HepG2 (cell line): ENCODE measurements at regions not wholly inside any gene's neighbourhood (a gene's known extent, or its start where the extent isn't known, plus 50 kb on each side); places are given as distances from the start of the nearest gene placed in this dataset.

ENCODE experiments used
- ATAC-seq: fragments of 200-7000 bp; cut with Tn5 transposase; 3 replicates; pipeline ENCODE4 v1.9.1; 2020; ENCODE audit warnings: mild to moderate bottlenecking, moderate library complexity
- BruUV-seq: library from RNA; stranded (reverse); fragments of 400-500 nt; replicated peaks from 2 replicates; lab custom pipeline; 2021; lab: Mats Ljungman, UMichigan
- CTCF ChIA-PET: fragments of 300-600 bp; formaldehyde crosslinking; extraction: SDS; loops from one replicate; lab custom pipeline; 2021; ENCODE audit warnings: low total read pairs, inconsistent platforms, low intra/inter-chr PET ratio; lab: Yijun Ruan, JAX
- POLR2A ChIA-PET: fragments of 350-600 bp; sonication (Branson Sonifier 250); formaldehyde crosslinking; loops from one replicate; lab custom pipeline; 2020; ENCODE audit warnings: antibody characterized with exemption, inconsistent platforms; lab: Yijun Ruan, JAX
- DNase-seq: peaks from one replicate; pipeline ENCODE4 v3.0.0-alpha.2; 2015; ENCODE audit warnings: low spot score
- FAIRE-seq: peaks from 3 replicates; lab custom pipeline; 2011; peaks lifted over from hg19 to GRCh38; lab: Jason Lieb, UNC
- H2AFZ ChIP-seq: one replicate; pipeline ENCODE4 v1.6.1; 2011; ENCODE audit warnings: low read length, inconsistent platforms
- H3K27ac ChIP-seq: fragments of 300-600 bp; 3 replicates; pipeline ENCODE4 v1.8.0; 2011; ENCODE audit warnings: mixed run types, mild to moderate bottlenecking, mixed read lengths, low read length, inconsistent platforms; ENCODE audit not compliant: insufficient read depth; ENCODE audit errors: extremely low read length
- H3K27me3 ChIP-seq, 2 experiments: fragments of 200-600 bp in 1 of 2; 2 replicates in 1 of 2; 3 replicates in 1 of 2; pipeline versions ENCODE4 v1.6.0 to v1.8.0; 2011; ENCODE audit warnings: low read length in 2 of 2, mild to moderate bottlenecking in 2 of 2, moderate library complexity in 2 of 2, inconsistent platforms in 1 of 2; ENCODE audit not compliant: insufficient read depth in 2 of 2, control insufficient read depth in 1 of 2
- H3K36me3 ChIP-seq, 2 experiments: fragments of 200-600 bp in 1 of 2; replicated peaks in 1 of 2; 2 replicates in 1 of 2; 3 replicates in 1 of 2; pipeline versions ENCODE4 v1.5.1 to v1.8.0; 2011; ENCODE audit warnings: low read length in 2 of 2, inconsistent platforms in 1 of 2; ENCODE audit not compliant: insufficient read depth in 2 of 2, control insufficient read depth in 1 of 2
- H3K4me1 ChIP-seq: 2 replicates; pipeline ENCODE4 v1.5.1; 2012; ENCODE audit warnings: low read length, inconsistent platforms; ENCODE audit not compliant: insufficient read depth
- H3K4me2 ChIP-seq: 2 replicates; pipeline ENCODE4 v1.6.0; 2011; ENCODE audit warnings: low read depth, low read length, inconsistent platforms
- H3K4me3 ChIP-seq, 3 experiments: fragments of 200-600 bp in 1 of 3; sonication (generic), shearing (Covaris generic) in 1 of 3; replicated peaks in 1 of 3; 2 replicates each; pipeline ENCODE4 v1.5.1; 2011 to 2016; ENCODE audit warnings: low read length in 3 of 3, inconsistent platforms in 2 of 3, low read depth in 2 of 3, mild to moderate bottlenecking in 2 of 3, control low read depth in 1 of 3, mixed read lengths in 1 of 3; ENCODE audit not compliant: insufficient read depth in 1 of 3
- H3K79me2 ChIP-seq: one replicate; pipeline ENCODE4 v1.6.1; 2011; ENCODE audit warnings: low read length, inconsistent platforms; ENCODE audit not compliant: insufficient read depth
- H3K9ac ChIP-seq: 2 replicates; pipeline ENCODE4 v1.6.0; 2011; ENCODE audit warnings: mild to moderate bottlenecking, low read depth, low read length, inconsistent platforms; ENCODE audit not compliant: insufficient read depth
- H3K9me3 ChIP-seq: 2 replicates; pipeline ENCODE4 v1.5.1; 2012; ENCODE audit warnings: mild to moderate bottlenecking, low read length
- H4K20me1 ChIP-seq: 2 replicates; pipeline ENCODE4 v1.6.0; 2011; ENCODE audit warnings: inconsistent platforms, mild to moderate bottlenecking, low read length, moderate library complexity; ENCODE audit not compliant: insufficient read depth
- AGO1 ChIP-seq: fragments of 200-400 bp; formaldehyde crosslinking; IDR thresholded peaks from 2 replicates; pipeline ENCODE4 v1.6.1; 2017; ENCODE audit warnings: mild to moderate bottlenecking, low read depth, low read length, moderate library complexity; ENCODE audit not compliant: poor library complexity, severe bottlenecking
- CHCHD3 ChIP-seq: sonication (generic); formaldehyde crosslinking; IDR thresholded peaks from 2 replicates; pipeline ENCODE4 v1.8.0; 2022; ENCODE audit warnings: mild to moderate bottlenecking, missing genetic modification reagents, moderate library complexity
- ETV5 ChIP-seq: IDR thresholded peaks from 2 replicates; pipeline ENCODE4 v1.6.1; 2018; ENCODE audit warnings: missing biosample characterization, missing genetic modification reagents, inconsistent platforms, borderline replicate concordance
- HNRNPUL1 ChIP-seq: fragments of 200-400 bp; formaldehyde crosslinking; IDR thresholded peaks from 2 replicates; pipeline ENCODE4 v1.6.1; 2017; ENCODE audit warnings: low read depth, mild to moderate bottlenecking, low read length, moderate library complexity
- MED13 ChIP-seq: sonication (generic); formaldehyde crosslinking; IDR thresholded peaks from 2 replicates; pipeline ENCODE4 v1.5.0; 2020; ENCODE audit warnings: missing genetic modification reagents
- NFKBIZ ChIP-seq: IDR thresholded peaks from 2 replicates; pipeline ENCODE4 v1.6.1; 2018; ENCODE audit warnings: missing genetic modification reagents, missing compliant biosample characterization
- PCBP2 ChIP-seq: fragments of 200-400 bp; formaldehyde crosslinking; optimal IDR thresholded peaks from 2 replicates; pipeline ENCODE3; 2018; ENCODE audit warnings: low read length, low read depth; ENCODE audit not compliant: poor library complexity, severe bottlenecking
- RFX5 ChIP-seq: IDR thresholded peaks from 2 replicates; pipeline ENCODE4 v1.6.1; 2011; ENCODE audit warnings: low read depth, low read length, improper control_type of control experiment
- SIX1 ChIP-seq: sonication (generic); formaldehyde crosslinking; IDR thresholded peaks from 2 replicates; pipeline ENCODE4 v1.4.0; 2020; ENCODE audit warnings: missing genetic modification reagents, borderline replicate concordance
- SMYD3 ChIP-seq: sonication (generic); formaldehyde crosslinking; IDR thresholded peaks from 2 replicates; pipeline ENCODE4 v1.8.1; 2023; ENCODE audit warnings: mild to moderate bottlenecking, missing genetic modification reagents
- TBP ChIP-seq: sonication (generic); formaldehyde crosslinking; IDR thresholded peaks from 2 replicates; pipeline ENCODE4 v1.5.0; 2020; ENCODE audit warnings: missing genetic modification reagents
- TMF1 ChIP-seq: sonication (generic); formaldehyde crosslinking; IDR thresholded peaks from 2 replicates; pipeline ENCODE4 v1.8.1; 2022; ENCODE audit warnings: low read depth, missing genetic modification reagents
- ZBTB3 ChIP-seq: sonication (generic); formaldehyde crosslinking; IDR thresholded peaks from 2 replicates; pipeline ENCODE4 v1.4.0; 2020; ENCODE audit warnings: low read depth, mild to moderate bottlenecking, moderate library complexity, missing genetic modification reagents, borderline replicate concordance
- ZNF33B ChIP-seq: sonication (generic); formaldehyde crosslinking; IDR thresholded peaks from 2 replicates; pipeline ENCODE4 v1.5.1; 2020; ENCODE audit warnings: mild to moderate bottlenecking, missing genetic modification reagents
- ZNF484 ChIP-seq: sonication (generic); formaldehyde crosslinking; IDR thresholded peaks from 2 replicates; pipeline ENCODE4 v1.5.1; 2020; ENCODE audit warnings: mild to moderate bottlenecking, low read depth, missing genetic modification reagents, borderline replicate concordance
- ZNF501 ChIP-seq: sonication (generic); formaldehyde crosslinking; IDR thresholded peaks from 2 replicates; pipeline ENCODE4 v1.5.1; 2020; ENCODE audit warnings: mild to moderate bottlenecking, moderate library complexity, missing genetic modification reagents
- ZNF530 ChIP-seq: sonication (generic); formaldehyde crosslinking; IDR thresholded peaks from 2 replicates; pipeline ENCODE4 v1.5.0; 2020; ENCODE audit warnings: low read depth, mild to moderate bottlenecking, missing genetic modification reagents
- ZNF709 ChIP-seq: sonication (generic); formaldehyde crosslinking; IDR thresholded peaks from 2 replicates; pipeline ENCODE4 v1.5.0; 2020; ENCODE audit warnings: mild to moderate bottlenecking, missing genetic modification reagents
- ZNF749 ChIP-seq: sonication (generic); formaldehyde crosslinking; IDR thresholded peaks from 2 replicates; pipeline ENCODE4 v1.8.0; 2022; ENCODE audit warnings: mild to moderate bottlenecking, missing genetic modification reagents, moderate library complexity, borderline replicate concordance
- WGBS: methylation state at CpG from one replicate; pipeline ENCODE4 v1.1.6; 2017; ENCODE audit warnings: low lambda C conversion rate; 5-methylcytosine and 5-hydroxymethylcytosine counted together
- in situ Hi-C: cut with HindIII; loops from 2 replicates; pipeline ENCODE4 v1.10.0; 2017; ENCODE audit warnings: low pct_unique_long_range_greater_than_20kb; ENCODE audit not compliant: extremely low pct_ligation_motif_present
- intact Hi-C: fragments of 100-400 bp; cut with micrococcal nuclease; formaldehyde crosslinking; loops from one replicate; pipeline ENCODE4 v1.10.0; 2022; ENCODE audit not compliant: unreplicated experiment
- TF ChIP-seq, protein P1 (sequence below): sonication (generic); formaldehyde crosslinking; conservative IDR thresholded peaks from 2 replicates; pipeline ENCODE4 v1.5.0; 2020; ENCODE audit warnings: missing genetic modification reagents

DNA sequence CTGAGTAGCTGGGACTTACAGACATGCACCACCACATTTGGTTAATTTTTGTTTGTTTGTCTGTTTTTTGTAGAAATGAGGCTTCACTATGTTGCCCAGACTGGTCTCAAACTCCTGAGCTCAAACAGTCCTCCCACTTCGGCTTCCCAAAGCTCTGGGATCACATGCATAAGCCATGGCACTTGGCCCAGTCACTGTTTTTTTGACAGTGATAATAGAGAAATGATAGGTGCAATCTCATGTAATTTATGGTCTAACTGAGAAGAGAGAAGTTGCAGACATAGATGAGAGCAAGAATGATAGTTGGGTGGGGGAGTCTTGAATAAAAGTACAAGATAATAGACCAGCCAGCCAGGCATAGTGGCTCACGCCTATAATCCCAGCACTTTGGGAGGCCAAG, 89.7 kb upstream of the TNRC6A start:
- in situ Hi-C loops: no loop called here
- intact Hi-C loops: no loop called here
- WGBS: 47% methylated on average over 2 of the region's 2 CpGs

DNA sequence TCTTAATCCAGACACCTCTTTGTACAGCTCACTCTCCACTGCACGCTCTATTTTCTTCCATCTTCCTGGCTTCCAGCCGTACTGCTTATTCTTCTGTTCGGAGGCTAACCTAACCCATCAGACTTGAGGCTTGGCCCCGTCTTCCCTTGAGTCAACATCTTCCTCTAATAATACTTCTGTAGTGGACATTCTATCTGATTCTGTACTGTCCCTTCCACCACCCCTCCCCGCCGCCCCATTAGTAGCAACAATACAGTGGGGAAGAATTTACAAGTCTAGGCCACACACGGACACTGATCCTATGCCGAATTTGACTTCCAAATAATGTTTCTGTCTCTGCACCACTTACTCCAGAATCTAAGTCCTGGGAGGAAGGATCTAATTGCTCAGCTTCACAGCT, 86.0 kb upstream of the TNRC6A start:
- ChIA-PET POLR2A (no interaction called here), CTCF (no interaction called here)
- Histone ChIP-seq H3K4me2 (no peak overlapping the region), H3K4me1 (no peaks in the 10 kb centered on the region), H3K9me3 (no peaks in the 10 kb centered on the region), H3K9ac (no peak overlapping the region), H3K79me2 (no peaks in the 10 kb centered on the region), H3K4me3 (no peak overlapping the region), H3K27ac (no peak overlapping the region), H3K27me3 (no peaks in the 10 kb centered on the region), H3K36me3 (no peaks in the 10 kb centered on the region), H4K20me1 (no peaks in the 10 kb centered on the region), H2AFZ (no peak overlapping the region)
- FAIRE-seq (no peak), DNase-seq (no peak), ATAC-seq (no peak)
- no TSS peak for BruUV-seq
- intact Hi-C loops (no loop called here), in situ Hi-C loops (no loop called here)
- WGBS: 59% methylated on average over 8 of the region's 8 CpGs
- TF ChIP-seq SIX1 (CRISPR knock-in tag) (no peak), ZNF530 (no peak), MED13 (CRISPR knock-in tag) (no peak), ZNF749 (no peak), TBP (no peak), ZNF709 (CRISPR knock-in tag) (no peak), AGO1 (no peak), PCBP2 (no peak), NFKBIZ (CRISPR knock-in tag) (no peak)

More for the DNA sequence above, 89.7 kb upstream of the TNRC6A start:
- Histone ChIP-seq H4K20me1 (no peaks in the 10 kb centered on the region), H3K27ac (no peak overlapping the region), H2AFZ (no peak overlapping the region), H3K36me3 (no peaks in the 10 kb centered on the region), H3K9ac (no peak overlapping the region), H3K4me3 (no peak overlapping the region), H3K27me3 (no peaks in the 10 kb centered on the region), H3K4me1 (no peaks in the 10 kb centered on the region), H3K9me3 (no peaks in the 10 kb centered on the region), H3K79me2 (no peaks in the 10 kb centered on the region), H3K4me2 (no peak overlapping the region)
- BruUV-seq: no TSS peak
- POLR2A ChIA-PET: no interaction called here
- no peak for ATAC-seq
- no peak for DNase-seq
- FAIRE-seq: no peak
- CTCF ChIA-PET: no interaction called here
- no peak for TF ChIP-seq CHCHD3 (CRISPR knock-in tag)
- no peak for TF ChIP-seq ETV5 (CRISPR knock-in tag)
- TF ChIP-seq TMF1 (CRISPR knock-in tag): no peak
- no peak for TF ChIP-seq ZNF33B (CRISPR knock-in tag)
- no peak for TF ChIP-seq RFX5
- TF ChIP-seq ZNF501 (CRISPR knock-in tag): no peak
- no peak for TF ChIP-seq SMYD3 (CRISPR knock-in tag)
- no peak for TF ChIP-seq ZBTB3
- TF ChIP-seq, protein P1, sequence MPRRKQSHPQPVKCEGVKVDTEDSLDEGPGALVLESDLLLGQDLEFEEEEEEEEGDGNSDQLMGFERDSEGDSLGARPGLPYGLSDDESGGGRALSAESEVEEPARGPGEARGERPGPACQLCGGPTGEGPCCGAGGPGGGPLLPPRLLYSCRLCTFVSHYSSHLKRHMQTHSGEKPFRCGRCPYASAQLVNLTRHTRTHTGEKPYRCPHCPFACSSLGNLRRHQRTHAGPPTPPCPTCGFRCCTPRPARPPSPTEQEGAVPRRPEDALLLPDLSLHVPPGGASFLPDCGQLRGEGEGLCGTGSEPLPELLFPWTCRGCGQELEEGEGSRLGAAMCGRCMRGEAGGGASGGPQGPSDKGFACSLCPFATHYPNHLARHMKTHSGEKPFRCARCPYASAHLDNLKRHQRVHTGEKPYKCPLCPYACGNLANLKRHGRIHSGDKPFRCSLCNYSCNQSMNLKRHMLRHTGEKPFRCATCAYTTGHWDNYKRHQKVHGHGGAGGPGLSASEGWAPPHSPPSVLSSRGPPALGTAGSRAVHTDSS (CRISPR knock-in tag): no peak
- TF ChIP-seq HNRNPUL1: no peak
- TF ChIP-seq ZNF484 (CRISPR knock-in tag): no peak
